ENCODE measurements at regions not wholly inside any gene's neighbourhood (a gene's known extent, or its start where the extent isn't known, plus 50 kb on each side); places are given as distances from the start of the nearest gene placed in this dataset.

DNA sequence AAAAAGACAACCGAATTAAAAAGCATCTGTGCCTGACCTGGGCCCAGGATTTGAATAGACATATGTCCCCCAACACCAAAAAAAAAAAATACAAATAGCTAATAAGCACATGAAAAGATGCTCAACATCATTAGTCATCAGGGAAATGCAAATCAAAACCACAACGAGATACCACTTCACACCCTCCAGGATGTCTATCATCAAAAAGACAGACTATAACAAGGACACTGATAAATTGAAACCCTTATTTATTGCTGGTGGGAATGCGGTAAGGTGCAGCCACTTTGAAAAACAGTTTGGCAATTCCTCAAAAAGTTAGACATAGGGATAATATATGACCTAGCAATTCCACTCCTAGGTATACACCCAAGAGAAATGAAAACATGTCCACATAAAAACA lies 72.3 kb upstream of the CAMK1G start:
- Histone ChIP-seq H3K9me2 (replicated peaks; ENCODE audit: insufficient read depth, low read length) (no peaks in the 10 kb centered on the region), H3K79me2 (ENCODE audit: low read length) (no peaks in the 10 kb centered on the region), H3K9me3 (replicated peaks; ENCODE audit: insufficient read depth, low read length) (no peaks in the 10 kb centered on the region), H3K4me2 (ENCODE audit: low read depth, low read length) (no peak overlapping the region), H4K20me1 (ENCODE audit: insufficient read depth, low read length) (no peaks in the 10 kb centered on the region), H3K36me3 (replicated peaks; ENCODE audit: insufficient read depth, low read length) (no peaks in the 10 kb centered on the region), H3K27me3 (replicated peaks; ENCODE audit: insufficient read depth, low read length) (no peaks in the 10 kb centered on the region), H2AFZ (ENCODE audit: low read length) (no peak overlapping the region), H3K4me1 (ENCODE audit: low read length) (no peaks in the 10 kb centered on the region), H3K27ac (ENCODE audit: low read length) (no peak overlapping the region), H3K4me3 (ENCODE audit: low read length) (no peak overlapping the region), H3F3A (ENCODE audit: insufficient read depth, low read length) (no peaks in the 10 kb centered on the region), H3K9ac (ENCODE audit: low read length) (no peak overlapping the region)
- no peak for DNase-seq
- TF ChIP-seq, protein P1, sequence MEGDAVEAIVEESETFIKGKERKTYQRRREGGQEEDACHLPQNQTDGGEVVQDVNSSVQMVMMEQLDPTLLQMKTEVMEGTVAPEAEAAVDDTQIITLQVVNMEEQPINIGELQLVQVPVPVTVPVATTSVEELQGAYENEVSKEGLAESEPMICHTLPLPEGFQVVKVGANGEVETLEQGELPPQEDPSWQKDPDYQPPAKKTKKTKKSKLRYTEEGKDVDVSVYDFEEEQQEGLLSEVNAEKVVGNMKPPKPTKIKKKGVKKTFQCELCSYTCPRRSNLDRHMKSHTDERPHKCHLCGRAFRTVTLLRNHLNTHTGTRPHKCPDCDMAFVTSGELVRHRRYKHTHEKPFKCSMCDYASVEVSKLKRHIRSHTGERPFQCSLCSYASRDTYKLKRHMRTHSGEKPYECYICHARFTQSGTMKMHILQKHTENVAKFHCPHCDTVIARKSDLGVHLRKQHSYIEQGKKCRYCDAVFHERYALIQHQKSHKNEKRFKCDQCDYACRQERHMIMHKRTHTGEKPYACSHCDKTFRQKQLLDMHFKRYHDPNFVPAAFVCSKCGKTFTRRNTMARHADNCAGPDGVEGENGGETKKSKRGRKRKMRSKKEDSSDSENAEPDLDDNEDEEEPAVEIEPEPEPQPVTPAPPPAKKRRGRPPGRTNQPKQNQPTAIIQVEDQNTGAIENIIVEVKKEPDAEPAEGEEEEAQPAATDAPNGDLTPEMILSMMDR (IDR thresholded peaks at IDR 0.05; ENCODE audit: low read length) = no peak
- TF ChIP-seq EZH2phosphoT487 (IDR thresholded peaks at IDR 0.05; ENCODE audit: low read length) = no peak
- TF ChIP-seq EZH2 (optimal IDR thresholded peaks at IDR 0.05; ENCODE audit: low read depth, low read length) = no peak

- no peak overlapping the region for H3K27ac ChIP-seq (ENCODE audit: low read length)
- H4K20me1 ChIP-seq (ENCODE audit: insufficient read depth, low read length) = no peaks in the 10 kb centered on the region
- no peak overlapping the region for H3K4me3 ChIP-seq (ENCODE audit: low read length)
- no peak overlapping the region for H3K9ac ChIP-seq (ENCODE audit: low read length)
- H3K9me3 ChIP-seq (replicated peaks; ENCODE audit: insufficient read depth, low read length) = no peaks in the 10 kb centered on the region
- DNase-seq = no peak
- no peaks in the 10 kb centered on the region for H3K4me1 ChIP-seq (ENCODE audit: low read length)
- peak overlapping the region; percentile 57 for H2AFZ ChIP-seq (ENCODE audit: low read length)
- peak overlapping the region; percentile 25 for H3K4me2 ChIP-seq (ENCODE audit: low read depth, low read length)
- H3K9me2 ChIP-seq (replicated peaks; ENCODE audit: insufficient read depth, low read length) = no peaks in the 10 kb centered on the region
- no peaks in the 10 kb centered on the region for H3K27me3 ChIP-seq (replicated peaks; ENCODE audit: insufficient read depth, low read length)
- no peaks in the 10 kb centered on the region for H3F3A ChIP-seq (ENCODE audit: insufficient read depth, low read length)
- no peak for TF ChIP-seq EZH2phosphoT487 (IDR thresholded peaks at IDR 0.05; ENCODE audit: low read length)
- TF ChIP-seq EZH2 (optimal IDR thresholded peaks at IDR 0.05; ENCODE audit: low read depth, low read length) = no peak
- TF ChIP-seq, protein P1 (IDR thresholded peaks at IDR 0.05; ENCODE audit: low read length) = no peak
- H3K36me3 ChIP-seq (replicated peaks; ENCODE audit: insufficient read depth, low read length) = no peaks in the 10 kb centered on the region
- H3K79me2 ChIP-seq (ENCODE audit: low read length) = no peaks in the 10 kb centered on the region
These were observed 70.7 kb upstream of the CAMK1G start for GRCh38 chr1:209512821-209513220.

GRCh38 chr1:209513226-209513625 lies 70.3 kb upstream of the CAMK1G start:
- H3K27me3 ChIP-seq (replicated peaks; ENCODE audit: insufficient read depth, low read length) = no peaks in the 10 kb centered on the region
- DNase-seq = peak; percentile 56

More at GRCh38 chr1:209513226-209513625, 70.3 kb upstream of the CAMK1G start:
- TF ChIP-seq EZH2phosphoT487 (IDR thresholded peaks at IDR 0.05; ENCODE audit: low read length) = no peak
- TF ChIP-seq, protein P1 (IDR thresholded peaks at IDR 0.05; ENCODE audit: low read length) = peak; percentile 77
- no peaks in the 10 kb centered on the region for H3K36me3 ChIP-seq (replicated peaks; ENCODE audit: insufficient read depth, low read length)
- no peak overlapping the region for H3K9ac ChIP-seq (ENCODE audit: low read length)
- H3K4me3 ChIP-seq (ENCODE audit: low read length) = no peak overlapping the region
- H3K27ac ChIP-seq (ENCODE audit: low read length) = no peak overlapping the region
- no peaks in the 10 kb centered on the region for H3F3A ChIP-seq (ENCODE audit: insufficient read depth, low read length)
- no peak overlapping the region for H3K4me2 ChIP-seq (ENCODE audit: low read depth, low read length)
- H3K4me1 ChIP-seq (ENCODE audit: low read length) = no peaks in the 10 kb centered on the region
- H3K9me3 ChIP-seq (replicated peaks; ENCODE audit: insufficient read depth, low read length) = no peaks in the 10 kb centered on the region
- H2AFZ ChIP-seq (ENCODE audit: low read length) = 0 out of 2 replicates have a peak overlapping the region, but pooled peaks have one; percentile 57
- no peaks in the 10 kb centered on the region for H3K79me2 ChIP-seq (ENCODE audit: low read length)
- H3K9me2 ChIP-seq (replicated peaks; ENCODE audit: insufficient read depth, low read length) = no peaks in the 10 kb centered on the region
- no peaks in the 10 kb centered on the region for H4K20me1 ChIP-seq (ENCODE audit: insufficient read depth, low read length)

All from MM.1S (cell line).